IMR-90 (cell line): ENCODE measurements at regions not wholly inside any gene's neighbourhood (a gene's known extent, or its start where the extent isn't known, plus 50 kb on each side); places are given as distances from the start of the nearest gene placed in this dataset.

Source experiments
- ATAC-seq: fragments of 200-7000 bp; cut with Tn5 transposase; 2 replicates; pipeline ENCODE4 v1.9.1; 2020; ENCODE audit warnings: low read depth, mild to moderate bottlenecking, moderate library complexity
- BruUV-seq: library from RNA; stranded (reverse); fragments of 400-500 nt; replicated peaks from 2 replicates; lab custom pipeline; 2021; lab: Mats Ljungman, UMichigan
- CTCF ChIA-PET: fragments of 300-600 bp; formaldehyde crosslinking; extraction: SDS; loops from one replicate; lab custom pipeline; 2021; ENCODE audit warnings: antibody characterized with exemption; lab: Yijun Ruan, JAX
- POLR2A ChIA-PET: fragments of 300-600 bp; sonication (Branson Sonifier 250); formaldehyde crosslinking; loops from one replicate; lab custom pipeline; 2022; ENCODE audit warnings: antibody characterized with exemption; ENCODE audit not compliant: unreplicated experiment; lab: Charles Lee
- DNase-seq: peaks from one replicate; pipeline ENCODE4 v3.0.0; 2013
- H2AFZ ChIP-seq: replicated peaks from 2 replicates; pipeline ENCODE3; 2013; ENCODE audit warnings: low read length, mild to moderate bottlenecking; ENCODE audit not compliant: poor library complexity
- H2AK5ac ChIP-seq: 2 replicates; pipeline ENCODE4 v1.6.1; 2013; ENCODE audit warnings: low read depth, low read length, inconsistent platforms
- H2AK9ac ChIP-seq: replicated peaks from 2 replicates; pipeline ENCODE3; 2013; ENCODE audit warnings: mild to moderate bottlenecking, low read depth, low read length, moderate library complexity; ENCODE audit not compliant: poor library complexity
- H2BK120ac ChIP-seq: 2 replicates; pipeline ENCODE4 v1.6.1; 2013; ENCODE audit warnings: low read depth, low read length, inconsistent platforms
- H2BK15ac ChIP-seq: 3 replicates; pipeline ENCODE4 v1.6.1; 2013; ENCODE audit warnings: low read depth, low read length, inconsistent platforms
- H2BK20ac ChIP-seq: 2 replicates; pipeline ENCODE4 v1.6.1; 2013; ENCODE audit warnings: low read depth, mild to moderate bottlenecking, inconsistent platforms, low read length, moderate library complexity
- H2BK5ac ChIP-seq: 2 replicates; pipeline ENCODE4 v1.6.1; 2013; ENCODE audit warnings: mild to moderate bottlenecking, low read depth, low read length, inconsistent platforms; ENCODE audit not compliant: poor library complexity, severe bottlenecking
- H3K14ac ChIP-seq: replicated peaks from 2 replicates; pipeline ENCODE4 v1.6.1; 2013; ENCODE audit warnings: low read depth, low read length, inconsistent platforms
- H3K18ac ChIP-seq: 2 replicates; pipeline ENCODE4 v1.6.1; 2013; ENCODE audit warnings: low read depth, low read length, control low read depth
- H3K23ac ChIP-seq: 2 replicates; pipeline ENCODE4 v1.6.1; 2013; ENCODE audit warnings: low read depth, low read length, inconsistent platforms
- H3K27ac ChIP-seq: 2 replicates; pipeline ENCODE4 v1.5.1; 2013; ENCODE audit warnings: mild to moderate bottlenecking, control low read depth, low read length; ENCODE audit not compliant: insufficient read depth
- H3K27me3 ChIP-seq: 2 replicates; pipeline ENCODE4 v1.6.1; 2013; ENCODE audit warnings: low read length; ENCODE audit not compliant: control insufficient read depth, insufficient read depth
- H3K36me3 ChIP-seq: 2 replicates; pipeline ENCODE4 v1.6.1; 2013; ENCODE audit warnings: low read length, mixed read lengths; ENCODE audit not compliant: control insufficient read depth, insufficient read depth
- H3K4ac ChIP-seq: 2 replicates; pipeline ENCODE4 v1.6.1; 2013; ENCODE audit warnings: low read depth, low read length, inconsistent platforms
- H3K4me1 ChIP-seq: 2 replicates; pipeline ENCODE4 v1.6.1; 2013; ENCODE audit warnings: low read length, mixed read lengths; ENCODE audit not compliant: control insufficient read depth, insufficient read depth
- H3K4me2 ChIP-seq: 2 replicates; pipeline ENCODE4 v1.6.1; 2013; ENCODE audit warnings: low read depth, mild to moderate bottlenecking, control low read depth, low read length, moderate library complexity
- H3K4me3 ChIP-seq: 2 replicates; pipeline ENCODE4 v1.5.1; 2013; ENCODE audit warnings: low read depth, mild to moderate bottlenecking, control low read depth, low read length, moderate library complexity; ENCODE audit not compliant: insufficient read depth
- H3K56ac ChIP-seq: 2 replicates; pipeline ENCODE4 v1.6.1; 2013; ENCODE audit warnings: low read length, inconsistent platforms; ENCODE audit not compliant: insufficient read depth; ENCODE audit errors: extremely low read depth
- H3K79me1 ChIP-seq, 2 experiments: 2 replicates each; pipeline ENCODE4 v1.6.1; 2013; ENCODE audit warnings: low read length in 2 of 2, inconsistent platforms in 1 of 2, low read depth in 1 of 2
- H3K9ac ChIP-seq: 2 replicates; pipeline ENCODE4 v1.6.1; 2013; ENCODE audit warnings: low read depth, low read length, control low read depth
- H3K9me1 ChIP-seq: 2 replicates; pipeline ENCODE4 v1.6.1; 2013; ENCODE audit warnings: low read length, inconsistent platforms; ENCODE audit not compliant: insufficient read depth
- H3K9me3 ChIP-seq: 2 replicates; pipeline ENCODE4 v1.6.1; 2013; ENCODE audit warnings: low read length; ENCODE audit not compliant: control insufficient read depth, insufficient read depth
- H4K20me1 ChIP-seq: 2 replicates; pipeline ENCODE4 v1.6.1; 2013; ENCODE audit warnings: low read length, inconsistent platforms; ENCODE audit not compliant: insufficient read depth
- H4K5ac ChIP-seq: 2 replicates; pipeline ENCODE4 v1.6.1; 2013; ENCODE audit warnings: mild to moderate bottlenecking, low read depth, low read length, control low read depth
- H4K8ac ChIP-seq, 2 experiments: 2 replicates each; pipeline ENCODE4 v1.6.1; 2013; ENCODE audit warnings: low read depth in 2 of 2, low read length in 2 of 2, control low read depth in 1 of 2, inconsistent platforms in 1 of 2
- H4K91ac ChIP-seq: 2 replicates; pipeline ENCODE4 v1.6.1; 2013; ENCODE audit warnings: low read depth, low read length, inconsistent platforms; ENCODE audit not compliant: insufficient read depth
- CEBPB ChIP-seq: IDR thresholded peaks from 2 replicates; pipeline ENCODE4 v1.6.1; 2012; ENCODE audit warnings: low read depth, low read length, improper control_type of control experiment
- CHD1 ChIP-seq: IDR thresholded peaks from 2 replicates; pipeline ENCODE4 v1.6.1; 2012; ENCODE audit warnings: low read depth, low read length, improper control_type of control experiment
- MAFK ChIP-seq: IDR thresholded peaks from 2 replicates; pipeline ENCODE4 v1.6.1; 2012; ENCODE audit warnings: low read depth, low read length, improper control_type of control experiment
- NFE2L2 ChIP-seq: fragments of 150-350 bp; IDR thresholded peaks from 2 replicates; pipeline ENCODE4 v1.6.1; 2016; ENCODE audit warnings: low read depth, mild to moderate bottlenecking, low read length
- POLR2A ChIP-seq: IDR thresholded peaks from 2 replicates; pipeline ENCODE4 v1.6.1; 2012; ENCODE audit warnings: mild to moderate bottlenecking, low read depth, low read length
- RAD21 ChIP-seq: IDR thresholded peaks from 2 replicates; pipeline ENCODE4 v1.6.1; 2012; ENCODE audit warnings: low read length, improper control_type of control experiment
- RFX5 ChIP-seq: IDR thresholded peaks from 2 replicates; pipeline ENCODE4 v1.8.0; 2012; ENCODE audit warnings: low read depth, mild to moderate bottlenecking, low read length, moderate library complexity
- SMC3 ChIP-seq: fragments of 150-350 bp; IDR thresholded peaks from 2 replicates; pipeline ENCODE4 v1.6.1; 2016; ENCODE audit warnings: low read depth, mild to moderate bottlenecking, antibody characterized with exemption, low read length, moderate library complexity
- WGBS, 2 experiments: methylation state at CpG; one replicate each; pipeline versions ENCODE4 v1.1.5 to v1.1.7; 2013; ENCODE audit warnings: missing lambda C conversion rate in 2 of 2; ENCODE audit not compliant: insufficient read length in 1 of 2; ENCODE audit errors: extremely low coverage in 2 of 2; 5-methylcytosine and 5-hydroxymethylcytosine counted together
- dilution Hi-C: fragments of 300-500 bp; cut with HindIII; formaldehyde crosslinking; loops from one replicate; pipeline ENCODE4 v1.14.3; 2018; ENCODE audit warnings: low sequenced_read_pairs; ENCODE audit not compliant: unreplicated experiment
- in situ Hi-C: fragments of 300-500 bp; cut with MboI; formaldehyde crosslinking; loops from 3 replicates; pipeline ENCODE4 v1.14.3; 2019; ENCODE audit warnings: low sequenced_read_pairs, inconsistent platforms, mixed read lengths
- intact Hi-C: fragments of 100-400 bp; cut with micrococcal nuclease; formaldehyde crosslinking; loops from 2 replicates; pipeline ENCODE4 v1.10.0; 2022
- TF ChIP-seq, protein P1 (sequence below): conservative IDR thresholded peaks from 2 replicates; pipeline ENCODE4 v1.5.1; 2012; ENCODE audit warnings: mild to moderate bottlenecking, low read depth, low read length, improper control_type of control experiment
- TF ChIP-seq, protein P2 (sequence below): fragments of 150-350 bp; IDR thresholded peaks from 2 replicates; pipeline ENCODE4 v1.6.1; 2016; ENCODE audit warnings: low read depth, mild to moderate bottlenecking, low read length, moderate library complexity, borderline replicate concordance

DNA sequence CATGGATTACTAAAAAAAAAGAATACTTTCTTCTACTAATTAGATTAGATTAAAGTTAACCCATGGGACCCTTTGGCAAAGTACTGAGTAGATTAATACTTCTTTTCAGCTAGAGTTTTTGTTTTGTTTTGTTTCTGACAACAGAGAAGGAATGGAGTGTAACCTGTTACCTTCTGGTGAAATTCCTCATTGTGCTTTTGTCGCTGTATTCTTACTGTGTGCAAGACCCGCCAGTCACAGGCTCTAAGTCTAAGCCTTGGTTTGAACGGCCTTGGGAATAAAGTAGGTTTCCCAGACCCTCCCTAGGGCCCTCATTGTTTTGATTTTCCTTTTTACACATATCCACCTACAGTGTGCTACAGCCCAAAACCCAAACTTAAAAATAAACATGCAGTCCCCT lies 171.1 kb upstream of the IL12A start:
- peaks cover 25% of the 10 kb centered on the region for H4K20me1 ChIP-seq
- TF ChIP-seq, protein P1, sequence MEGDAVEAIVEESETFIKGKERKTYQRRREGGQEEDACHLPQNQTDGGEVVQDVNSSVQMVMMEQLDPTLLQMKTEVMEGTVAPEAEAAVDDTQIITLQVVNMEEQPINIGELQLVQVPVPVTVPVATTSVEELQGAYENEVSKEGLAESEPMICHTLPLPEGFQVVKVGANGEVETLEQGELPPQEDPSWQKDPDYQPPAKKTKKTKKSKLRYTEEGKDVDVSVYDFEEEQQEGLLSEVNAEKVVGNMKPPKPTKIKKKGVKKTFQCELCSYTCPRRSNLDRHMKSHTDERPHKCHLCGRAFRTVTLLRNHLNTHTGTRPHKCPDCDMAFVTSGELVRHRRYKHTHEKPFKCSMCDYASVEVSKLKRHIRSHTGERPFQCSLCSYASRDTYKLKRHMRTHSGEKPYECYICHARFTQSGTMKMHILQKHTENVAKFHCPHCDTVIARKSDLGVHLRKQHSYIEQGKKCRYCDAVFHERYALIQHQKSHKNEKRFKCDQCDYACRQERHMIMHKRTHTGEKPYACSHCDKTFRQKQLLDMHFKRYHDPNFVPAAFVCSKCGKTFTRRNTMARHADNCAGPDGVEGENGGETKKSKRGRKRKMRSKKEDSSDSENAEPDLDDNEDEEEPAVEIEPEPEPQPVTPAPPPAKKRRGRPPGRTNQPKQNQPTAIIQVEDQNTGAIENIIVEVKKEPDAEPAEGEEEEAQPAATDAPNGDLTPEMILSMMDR: no peak
- no peak for TF ChIP-seq RFX5
- no peak for TF ChIP-seq RAD21
- no peak for TF ChIP-seq POLR2A
- TF ChIP-seq CEBPB: no peak
- no peak for TF ChIP-seq MAFK
- no peak for TF ChIP-seq NFE2L2
- TF ChIP-seq, protein P2, sequence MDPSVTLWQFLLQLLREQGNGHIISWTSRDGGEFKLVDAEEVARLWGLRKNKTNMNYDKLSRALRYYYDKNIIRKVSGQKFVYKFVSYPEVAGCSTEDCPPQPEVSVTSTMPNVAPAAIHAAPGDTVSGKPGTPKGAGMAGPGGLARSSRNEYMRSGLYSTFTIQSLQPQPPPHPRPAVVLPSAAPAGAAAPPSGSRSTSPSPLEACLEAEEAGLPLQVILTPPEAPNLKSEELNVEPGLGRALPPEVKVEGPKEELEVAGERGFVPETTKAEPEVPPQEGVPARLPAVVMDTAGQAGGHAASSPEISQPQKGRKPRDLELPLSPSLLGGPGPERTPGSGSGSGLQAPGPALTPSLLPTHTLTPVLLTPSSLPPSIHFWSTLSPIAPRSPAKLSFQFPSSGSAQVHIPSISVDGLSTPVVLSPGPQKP: no peak
- TF ChIP-seq CHD1: no peak
- TF ChIP-seq SMC3: no peak
- no peak overlapping the region for H3K9ac ChIP-seq
- no CpG with 5 or more reads among the region's 3 CpGs for WGBS, 2 experiments
- no peak for DNase-seq
- no peak overlapping the region for H2AK5ac ChIP-seq
- BruUV-seq: no TSS peak
- peak overlapping the region; percentile 53; the same call in 1 of the 2 replicates for H3K23ac ChIP-seq
- no peaks in the 10 kb centered on the region for H3K9me3 ChIP-seq
- in situ Hi-C loops (no loop called here), dilution Hi-C loops (no loop called here), intact Hi-C loops (no loop called here)
- no peak overlapping the region for H3K4me2 ChIP-seq
- POLR2A ChIA-PET: no interaction called here
- no peak overlapping the region for H3K4me3 ChIP-seq
- H4K8ac ChIP-seq: no peak overlapping the region
- no peak overlapping the region for H3K4ac ChIP-seq
- no peak overlapping the region for H2BK5ac ChIP-seq
- H2AFZ ChIP-seq: no peak overlapping the region
- CTCF ChIA-PET: interaction anchor here (0.6 to 1.2 kb wide), 6 partner anchors 13 to 189 kb away, joined by 3 to 7 read pairs (median 3); no protein-coding TSS in a partner anchor
- no peak overlapping the region for H2BK15ac ChIP-seq
- no peak overlapping the region; the same call in 1 of the 2 replicates for H4K91ac ChIP-seq
- H3K14ac ChIP-seq: no peak overlapping the region
- H3K79me1 ChIP-seq: peaks cover 55 to 88% of the 10 kb centered on the region in 2 experiments
- peaks cover 19% of the 10 kb centered on the region for H3K4me1 ChIP-seq
- H3K56ac ChIP-seq: no peak overlapping the region
- H3K9me1 ChIP-seq: peaks cover 29% of the 10 kb centered on the region
- H3K27ac ChIP-seq: no peak overlapping the region
- no peaks in the 10 kb centered on the region for H3K36me3 ChIP-seq
- H2BK120ac ChIP-seq: no peak overlapping the region
- no peak for ATAC-seq
- no peak overlapping the region for H2AK9ac ChIP-seq
- no peaks in the 10 kb centered on the region for H3K27me3 ChIP-seq
- no peak overlapping the region for H4K5ac ChIP-seq
- H2BK20ac ChIP-seq: no peak overlapping the region
- no peak overlapping the region for H3K18ac ChIP-seq
